Transverse colon (tissue), 4 donors: ENCODE measurements at regions not wholly inside any gene's neighbourhood (a gene's known extent, or its start where the extent isn't known, plus 50 kb on each side); places are given as distances from the start of the nearest gene placed in this dataset.
"Not testable (repeated sequence)": the region's sequence is repeated elsewhere in the genome, so short reads cannot be mapped to it uniquely, and the experiment has no call there.

Source experiments
- CTCF ChIP-seq, 5 experiments: fragments of 200-600 bp in 3 of 5; fragments of 450-650 bp in 2 of 5; sonication (generic) in 3 of 5; IDR thresholded peaks; 1 replicate in 2 of 5; 2 replicates in 3 of 5; pipeline ENCODE4 v1.5.1; 2016 to 2017; ENCODE audit warnings: antibody characterized with exemption in 5 of 5, inconsistent platforms in 3 of 5, mild to moderate bottlenecking in 2 of 5, moderate library complexity in 1 of 5
- EP300 ChIP-seq: sonication (generic); formaldehyde crosslinking; IDR thresholded peaks from one replicate; pipeline ENCODE4 v1.6.1; 2017; ENCODE audit warnings: antibody characterized with exemption, low read depth
- POLR2A ChIP-seq: fragments of 450-650 bp; IDR thresholded peaks from one replicate; pipeline ENCODE4 v1.6.1; 2016; ENCODE audit warnings: antibody characterized with exemption, mild to moderate bottlenecking, moderate library complexity
- POLR2AphosphoS5 ChIP-seq, 3 donors: sonication (generic); formaldehyde crosslinking; IDR thresholded peaks; one replicate each; pipeline ENCODE4 v1.6.1; 2016; ENCODE audit warnings: antibody characterized with exemption in 3 of 3

DNA sequence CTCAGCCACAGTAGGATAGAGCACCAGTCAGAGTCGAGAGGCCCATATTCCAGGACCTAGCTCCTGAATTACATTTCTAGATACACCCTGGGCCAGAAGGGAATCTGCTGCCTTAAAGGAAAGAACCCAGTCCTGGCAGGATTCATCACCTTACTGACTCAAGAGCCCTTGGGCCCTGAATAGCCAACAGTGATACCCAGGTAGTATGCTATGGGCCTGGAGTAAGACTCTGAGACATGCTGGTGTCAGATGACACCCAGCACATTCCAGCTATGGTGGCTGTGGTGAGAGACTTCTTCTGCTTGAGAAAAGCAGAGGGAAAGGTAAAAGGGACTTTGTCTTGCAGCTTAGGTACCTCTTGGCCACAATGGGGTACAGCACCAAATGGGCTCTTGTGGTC lies 192.5 kb downstream of the MSX2 start:
- TF ChIP-seq CTCF (IDR thresholded peaks at IDR 0.05); POLR2AphosphoS5 (IDR thresholded peaks at IDR 0.05); POLR2A; EP300: not testable (repeated sequence)
